Uterus (tissue), 2 donors: ENCODE measurements at regions not wholly inside any gene's neighbourhood (a gene's known extent, or its start where the extent isn't known, plus 50 kb on each side); places are given as distances from the start of the nearest gene placed in this dataset.

Source experiments
- CTCF ChIP-seq, 4 experiments: fragments of 200-600 bp in 2 of 4; fragments of 450-650 bp in 2 of 4; sonication (generic) in 2 of 4; IDR thresholded peaks; one replicate each; pipeline ENCODE4 v1.5.1; 2016 to 2019; ENCODE audit warnings: antibody characterized with exemption in 4 of 4, mild to moderate bottlenecking in 2 of 4, moderate library complexity in 1 of 4
- POLR2A ChIP-seq, 2 donors: fragments of 450-650 bp; IDR thresholded peaks; one replicate each; pipeline ENCODE4 v1.6.1; 2016; ENCODE audit warnings: antibody characterized with exemption in 2 of 2, mild to moderate bottlenecking in 1 of 2, moderate library complexity in 1 of 2

DNA sequence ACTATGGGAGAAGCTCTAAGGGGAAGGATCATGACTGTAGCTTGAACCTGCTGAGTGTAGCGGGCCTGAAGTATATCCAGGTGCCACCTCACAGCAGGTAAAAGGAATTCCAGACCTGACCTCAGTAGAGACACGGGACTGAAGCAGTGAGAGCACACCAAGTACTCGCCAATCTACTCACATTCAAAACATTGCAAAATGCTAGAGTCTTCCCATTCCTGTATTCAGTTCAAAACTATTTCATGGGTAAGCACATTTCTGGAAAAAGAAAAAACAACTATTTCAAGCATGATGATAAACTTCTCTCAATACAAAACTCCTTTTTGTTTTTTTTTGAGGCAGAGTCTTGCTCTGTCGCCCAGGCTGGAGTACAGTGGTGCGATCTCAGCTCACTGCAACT, 121.9 kb upstream of the AUTS2 start:
- no peak for TF ChIP-seq CTCF (IDR thresholded peaks at IDR 0.05)
- no peak for TF ChIP-seq POLR2A (IDR thresholded peaks at IDR 0.05)
